HCT116 (cell line): ENCODE measurements at regions not wholly inside any gene's neighbourhood (a gene's known extent, or its start where the extent isn't known, plus 50 kb on each side); places are given as distances from the start of the nearest gene placed in this dataset.
"Not testable (repeated sequence)": the region's sequence is repeated elsewhere in the genome, so short reads cannot be mapped to it uniquely, and the experiment has no call there.

Source experiments
- ATAC-seq: fragments of 200-7000 bp; cut with Tn5 transposase; 2 replicates; pipeline ENCODE4 v1.9.1; 2020; ENCODE audit warnings: mild to moderate bottlenecking, moderate library complexity
- BruUV-seq: library from RNA; stranded (reverse); fragments of 400-500 nt; replicated peaks from 2 replicates; lab custom pipeline; 2021; lab: Mats Ljungman, UMichigan
- CTCF ChIA-PET: fragments of 300-600 bp; sonication (Branson Sonifier 250); formaldehyde crosslinking; loops from one replicate; lab custom pipeline; 2021; ENCODE audit warnings: antibody characterized with exemption; lab: Charles Lee
- POLR2A ChIA-PET: fragments of 300-600, 350-600 bp; sonication (Branson Sonifier 250); formaldehyde crosslinking; loops from one replicate; lab custom pipeline; 2021; ENCODE audit warnings: antibody characterized with exemption; lab: Charles Lee
- RAD21 ChIA-PET, 2 experiments: fragments of 300-600 bp; sonication (Branson Sonifier 250); formaldehyde crosslinking; loops; one replicate each; lab custom pipeline; 2023; ENCODE audit warnings: low total read pairs in 2 of 2; ENCODE audit not compliant: uncharacterized antibody in 2 of 2, unreplicated experiment in 2 of 2, low non-redundant PET in 1 of 2; lab: Charles Lee
- DNase-seq: peaks from one replicate; pipeline ENCODE4 v3.0.0-alpha.2; 2010; ENCODE audit warnings: low read depth, low spot score
- H2AFZ ChIP-seq: fragments of 200-600 bp; shearing (Covaris generic), sonication (generic); 2 replicates; pipeline ENCODE4 v1.6.1; 2017; ENCODE audit warnings: low read depth, mixed run types, mixed read lengths, antibody characterized with exemption, low read length; ENCODE audit not compliant: poor library complexity, severe bottlenecking
- H3K27ac ChIP-seq: 2 replicates; pipeline ENCODE4 v1.5.1; 2012; ENCODE audit warnings: low read depth, low read length
- H3K27me3 ChIP-seq: fragments of 200-600 bp; sonication (generic); 2 replicates; pipeline ENCODE4 v1.6.1; 2016; ENCODE audit warnings: mixed run types, low read length, mixed read lengths; ENCODE audit not compliant: insufficient read depth
- H3K36me3 ChIP-seq, 2 experiments: fragments of 200-500 bp in 1 of 2; fragments of 200-600 bp in 1 of 2; sonication (Bioruptor generic) in 1 of 2; sonication (generic) in 1 of 2; 2 replicates each; pipeline versions ENCODE4 v1.5.1 to v1.6.1; 2014 to 2016; ENCODE audit warnings: low read length in 2 of 2, inconsistent platforms in 1 of 2, mixed read lengths in 1 of 2, mixed run types in 1 of 2; ENCODE audit not compliant: insufficient read depth in 2 of 2, control insufficient read depth in 1 of 2
- H3K4me1 ChIP-seq, 2 experiments: fragments of 200-600 bp in 1 of 2; sonication (generic) in 1 of 2; 2 replicates each; pipeline versions ENCODE4 v1.5.1 to v1.6.1; 2012 to 2017; ENCODE audit warnings: low read length in 2 of 2, inconsistent platforms in 1 of 2, mild to moderate bottlenecking in 1 of 2, mixed read lengths in 1 of 2, mixed run types in 1 of 2, moderate library complexity in 1 of 2; ENCODE audit not compliant: insufficient read depth in 2 of 2, control insufficient read depth in 1 of 2
- H3K4me2 ChIP-seq: fragments of 200-600 bp; sonication (generic); 2 replicates; pipeline ENCODE4 v1.6.1; 2017; ENCODE audit warnings: mixed run types, low read length, mixed read lengths
- H3K4me3 ChIP-seq, 2 experiments: fragments of 200-600 bp in 1 of 2; sonication (generic) in 1 of 2; replicated peaks in 1 of 2; 2 replicates each; pipeline ENCODE4 v1.5.1; 2011 to 2016; ENCODE audit warnings: low read length in 2 of 2, control low read depth in 1 of 2, low read depth in 1 of 2, mild to moderate bottlenecking in 1 of 2, mixed read lengths in 1 of 2, mixed run types in 1 of 2
- H3K79me2 ChIP-seq: fragments of 200-600 bp; sonication (generic); 2 replicates; pipeline ENCODE4 v1.6.1; 2017; ENCODE audit warnings: mild to moderate bottlenecking, mixed run types, low read length, moderate library complexity, mixed read lengths; ENCODE audit not compliant: insufficient read depth
- H3K9ac ChIP-seq: fragments of 200-600 bp; sonication (generic); 2 replicates; pipeline ENCODE4 v1.6.1; 2016; ENCODE audit warnings: low read length, mixed read lengths
- H3K9me2 ChIP-seq: fragments of 200-600 bp; sonication (generic), shearing (Covaris generic); 2 replicates; pipeline ENCODE4 v1.6.1; 2017; ENCODE audit warnings: mixed run types, mild to moderate bottlenecking, moderate library complexity; ENCODE audit not compliant: insufficient read depth
- H3K9me3 ChIP-seq, 2 experiments: fragments of 200-500 bp in 1 of 2; fragments of 200-600 bp in 1 of 2; sonication (Bioruptor generic) in 1 of 2; sonication (generic) in 1 of 2; 2 replicates each; pipeline ENCODE4 v1.6.1; 2014 to 2017; ENCODE audit warnings: low read length in 2 of 2, mixed read lengths in 2 of 2, inconsistent platforms in 1 of 2, low read depth in 1 of 2, mild to moderate bottlenecking in 1 of 2, mixed run types in 1 of 2, moderate library complexity in 1 of 2; ENCODE audit not compliant: control insufficient read depth in 1 of 2, insufficient read depth in 1 of 2
- H4K20me1 ChIP-seq: fragments of 200-600 bp; sonication (generic), shearing (Covaris generic); 2 replicates; pipeline ENCODE4 v1.6.1; 2017; ENCODE audit warnings: mixed run types, mild to moderate bottlenecking, moderate library complexity; ENCODE audit not compliant: insufficient read depth
- CEBPB ChIP-seq: IDR thresholded peaks from 2 replicates; pipeline ENCODE4 v1.6.1; 2012; ENCODE audit warnings: low read depth
- FOSL1 ChIP-seq: IDR thresholded peaks from 2 replicates; pipeline ENCODE4 v1.6.1; 2012; ENCODE audit warnings: low read depth
- MAX ChIP-seq: IDR thresholded peaks from 2 replicates; pipeline ENCODE4 v1.6.1; 2012
- POLR2A ChIP-seq: IDR thresholded peaks from 2 replicates; pipeline ENCODE4 v1.7.0; 2011; ENCODE audit warnings: borderline replicate concordance; ENCODE audit not compliant: insufficient read depth, insufficient read length; ENCODE audit errors: extremely low read depth
- RAD21 ChIP-seq: IDR thresholded peaks from 2 replicates; pipeline ENCODE4 v1.6.1; 2012; ENCODE audit warnings: low read depth, mild to moderate bottlenecking
- ZNF274 ChIP-seq: fragments of 200-500 bp; sonication (Bioruptor generic); IDR thresholded peaks from 2 replicates; pipeline ENCODE4 v1.6.1; 2014; ENCODE audit warnings: mild to moderate bottlenecking, low read depth, low read length, inconsistent platforms
- intact Hi-C: fragments of 100-400 bp; cut with micrococcal nuclease; formaldehyde crosslinking; loops from 2 replicates; pipeline ENCODE4 v1.10.0; 2022

- ATAC-seq, H4K20me1 ChIP-seq, POLR2A ChIA-PET, H3K9ac ChIP-seq, BruUV-seq, H2AFZ ChIP-seq, intact Hi-C loops, RAD21 ChIA-PET, H3K4me2 ChIP-seq, H3K4me1 ChIP-seq, DNase-seq, CTCF ChIA-PET, H3K27me3 ChIP-seq, H3K36me3 ChIP-seq, H3K4me3 ChIP-seq, H3K79me2 ChIP-seq, H3K27ac ChIP-seq, H3K9me2 ChIP-seq: not testable (repeated sequence)
- H3K9me3 ChIP-seq: peaks cover 0 to 24% of the 10 kb centered on the region in 2 experiments; a peak in 2 of 4 replicates
Observed at GRCh38 chr12:128113250-128113649, 153.7 kb upstream of the TMEM132C start.

GRCh38 chr12:128114485-128114884, 152.5 kb upstream of the TMEM132C start:
- no peaks in the 10 kb centered on the region for H3K27me3 ChIP-seq
- POLR2A ChIA-PET: no interaction called here
- H3K36me3 ChIP-seq: no peaks in the 10 kb centered on the region
- intact Hi-C loops: no loop called here
- no peaks in the 10 kb centered on the region for H3K4me1 ChIP-seq
- no peaks in the 10 kb centered on the region for H4K20me1 ChIP-seq
- no TSS peak for BruUV-seq
- RAD21 ChIA-PET: no interaction called here
- no peak overlapping the region for H3K9ac ChIP-seq
- no peak overlapping the region for H3K4me2 ChIP-seq
- H3K79me2 ChIP-seq: no peaks in the 10 kb centered on the region
- no peak overlapping the region for H3K4me3 ChIP-seq
- peaks cover 0 to 29% of the 10 kb centered on the region in 2 experiments; a peak in 2 of 4 replicates for H3K9me3 ChIP-seq
- DNase-seq (no peak), ATAC-seq (no peak)
- H3K27ac ChIP-seq: no peak overlapping the region
- CTCF ChIA-PET: no interaction called here
- TF ChIP-seq ZNF274: no peak
- TF ChIP-seq POLR2A: no peak
- no peak for TF ChIP-seq CEBPB
- no peak for TF ChIP-seq FOSL1
- no peak for TF ChIP-seq MAX
- no peak for TF ChIP-seq RAD21
- H2AFZ ChIP-seq: no peak overlapping the region
- H3K9me2 ChIP-seq: no peaks in the 10 kb centered on the region
